Type B pancreatic cell (in vitro differentiated cells): ENCODE measurements at regions not wholly inside any gene's neighbourhood (a gene's known extent, or its start where the extent isn't known, plus 50 kb on each side); places are given as distances from the start of the nearest gene placed in this dataset.

Source experiments
- DNase-seq: peaks from one replicate; pipeline ENCODE4 v3.0.0; 2021; ENCODE audit warnings: mixed read lengths; ENCODE audit not compliant: unreplicated experiment; ENCODE audit errors: extremely low spot score
- H3K27ac Mint-ChIP-seq: 2 replicates; pipeline ENCODE4 v1.8.0; 2021; ENCODE audit warnings: mild to moderate bottlenecking, mixed read lengths
- H3K27me3 Mint-ChIP-seq: 2 replicates; pipeline ENCODE4 v1.8.0; 2021; ENCODE audit warnings: mixed read lengths
- H3K36me3 Mint-ChIP-seq: 2 replicates; pipeline ENCODE4 v1.8.0; 2021; ENCODE audit warnings: mixed read lengths
- H3K4me1 Mint-ChIP-seq: one replicate; pipeline ENCODE4 v1.8.0; 2021; ENCODE audit warnings: mixed read lengths; ENCODE audit not compliant: unreplicated experiment
- H3K4me3 Mint-ChIP-seq: 2 replicates; pipeline ENCODE4 v1.8.0; 2021; ENCODE audit warnings: mild to moderate bottlenecking, mixed read lengths
- H3K9me3 Mint-ChIP-seq: 2 replicates; pipeline ENCODE4 v1.8.0; 2021; ENCODE audit warnings: mixed read lengths
- TF ChIP-seq, protein P1 (sequence below): fragments of 200-600 bp; sonication (generic); conservative IDR thresholded peaks from 2 replicates; pipeline ENCODE4 v1.5.0; 2021; ENCODE audit warnings: antibody characterized with exemption, mild to moderate bottlenecking

DNA sequence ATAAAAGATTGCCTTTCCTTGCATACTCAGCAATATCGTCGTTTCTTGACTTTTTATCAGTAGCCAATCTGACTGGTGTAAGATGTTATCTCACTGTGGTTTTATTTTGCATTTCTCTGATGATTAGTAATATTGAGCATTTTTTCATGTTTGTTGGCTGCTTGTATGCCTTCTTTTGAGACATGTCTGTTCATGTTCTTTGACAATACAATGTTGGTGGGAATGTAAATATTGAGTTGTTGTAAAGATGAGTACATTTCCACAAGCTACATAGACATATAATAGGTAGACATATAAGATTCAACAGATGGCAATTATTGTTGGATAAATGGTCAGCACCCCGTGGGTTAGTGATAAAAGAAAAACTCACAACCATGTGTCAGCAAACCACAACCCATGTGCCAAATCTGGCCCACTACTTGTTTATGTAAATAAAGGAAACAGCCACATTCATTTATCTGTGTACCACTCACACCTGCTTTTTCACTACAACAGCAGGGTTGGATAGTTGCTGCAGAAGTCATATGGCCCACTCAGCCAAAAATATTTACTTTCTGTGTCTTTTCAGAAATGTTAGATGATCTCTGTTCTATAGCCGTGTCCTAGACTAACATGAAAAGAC lies 153.1 kb upstream of the VCX start:
- Mint-ChIP-seq H3K36me3 (no peaks in the 10 kb centered on the region), H3K27ac (no peak overlapping the region), H3K27me3 (peaks cover 2% of the 10 kb centered on the region), H3K4me3 (no peak overlapping the region), H3K4me1 (no peaks in the 10 kb centered on the region), H3K9me3 (no peaks in the 10 kb centered on the region)
- no peak for DNase-seq
- TF ChIP-seq, protein P1, sequence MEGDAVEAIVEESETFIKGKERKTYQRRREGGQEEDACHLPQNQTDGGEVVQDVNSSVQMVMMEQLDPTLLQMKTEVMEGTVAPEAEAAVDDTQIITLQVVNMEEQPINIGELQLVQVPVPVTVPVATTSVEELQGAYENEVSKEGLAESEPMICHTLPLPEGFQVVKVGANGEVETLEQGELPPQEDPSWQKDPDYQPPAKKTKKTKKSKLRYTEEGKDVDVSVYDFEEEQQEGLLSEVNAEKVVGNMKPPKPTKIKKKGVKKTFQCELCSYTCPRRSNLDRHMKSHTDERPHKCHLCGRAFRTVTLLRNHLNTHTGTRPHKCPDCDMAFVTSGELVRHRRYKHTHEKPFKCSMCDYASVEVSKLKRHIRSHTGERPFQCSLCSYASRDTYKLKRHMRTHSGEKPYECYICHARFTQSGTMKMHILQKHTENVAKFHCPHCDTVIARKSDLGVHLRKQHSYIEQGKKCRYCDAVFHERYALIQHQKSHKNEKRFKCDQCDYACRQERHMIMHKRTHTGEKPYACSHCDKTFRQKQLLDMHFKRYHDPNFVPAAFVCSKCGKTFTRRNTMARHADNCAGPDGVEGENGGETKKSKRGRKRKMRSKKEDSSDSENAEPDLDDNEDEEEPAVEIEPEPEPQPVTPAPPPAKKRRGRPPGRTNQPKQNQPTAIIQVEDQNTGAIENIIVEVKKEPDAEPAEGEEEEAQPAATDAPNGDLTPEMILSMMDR: no peak

DNA sequence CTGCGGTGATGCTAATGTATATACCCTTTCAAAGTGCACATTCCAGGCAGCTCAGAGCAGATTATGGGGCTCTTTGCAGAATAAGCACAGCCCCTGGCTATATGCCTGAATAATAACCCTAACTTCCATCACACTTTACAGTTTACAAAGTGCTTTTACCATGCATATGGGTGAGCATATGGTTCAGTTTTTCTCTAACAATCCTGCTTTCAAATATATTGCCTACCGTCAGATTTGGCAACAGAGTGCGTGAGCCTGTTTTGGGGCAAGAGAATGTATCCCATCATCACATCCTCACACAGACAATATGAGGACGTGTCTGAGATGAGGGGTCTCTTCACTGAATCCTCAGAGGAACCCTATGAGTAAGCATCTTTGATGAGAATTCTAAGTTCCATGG lies 162.8 kb upstream of the VCX start:
- no peaks in the 10 kb centered on the region for H3K4me1 Mint-ChIP-seq
- no peak overlapping the region for H3K4me3 Mint-ChIP-seq
- no peaks in the 10 kb centered on the region for H3K36me3 Mint-ChIP-seq
- no peak for DNase-seq
- H3K27me3 Mint-ChIP-seq: no peaks in the 10 kb centered on the region
- H3K27ac Mint-ChIP-seq: no peak overlapping the region
- TF ChIP-seq, protein P1: no peak
- H3K9me3 Mint-ChIP-seq: no peaks in the 10 kb centered on the region

DNA sequence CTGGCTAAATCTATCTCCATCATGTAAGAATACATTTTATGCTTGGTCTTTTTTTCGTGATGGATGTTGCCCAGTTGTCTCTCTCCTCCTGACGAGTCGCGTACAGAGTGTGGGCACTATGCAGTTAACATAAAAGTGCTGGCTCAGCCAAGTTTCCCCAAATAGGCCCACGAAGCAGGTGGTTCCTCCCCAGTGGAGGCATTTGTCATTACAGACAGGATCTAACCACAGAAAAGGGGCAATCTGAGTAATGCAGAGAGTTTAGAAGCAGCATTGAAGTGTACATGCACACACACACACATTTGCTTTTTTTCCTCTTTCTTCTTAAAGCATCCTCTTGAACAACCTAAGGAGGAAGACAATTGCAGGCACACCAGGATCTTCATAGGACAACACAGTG lies 188.7 kb upstream of the VCX start:
- Mint-ChIP-seq H3K27me3 (no peaks in the 10 kb centered on the region), H3K9me3 (peaks cover 9% of the 10 kb centered on the region), H3K4me1 (no peaks in the 10 kb centered on the region), H3K4me3 (no peak overlapping the region), H3K36me3 (no peaks in the 10 kb centered on the region), H3K27ac (no peak overlapping the region)
- no peak for DNase-seq
- TF ChIP-seq, protein P1: no peak

DNA sequence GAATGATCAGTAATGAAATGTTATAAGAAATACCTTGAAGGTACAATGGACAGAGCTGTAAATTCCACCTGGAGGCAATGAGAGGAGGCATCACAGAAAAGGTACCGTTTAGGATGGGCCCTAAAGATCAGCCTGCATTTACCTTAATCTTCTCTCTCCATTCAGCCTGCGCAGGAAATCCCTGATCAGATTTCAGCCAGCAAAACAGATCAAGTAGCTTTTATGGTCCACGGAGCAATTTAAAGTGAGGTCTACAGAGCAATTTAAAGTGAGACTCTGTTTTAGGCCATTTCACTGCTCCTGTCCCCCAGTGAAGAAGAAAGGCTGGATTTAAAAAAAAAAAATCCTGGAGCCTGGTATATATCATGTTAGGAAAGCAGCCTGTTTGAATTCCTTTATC lies 195.1 kb upstream of the VCX start:
- Mint-ChIP-seq H3K27me3 (no peaks in the 10 kb centered on the region), H3K4me3 (no peak overlapping the region), H3K9me3 (no peaks in the 10 kb centered on the region), H3K4me1 (peaks cover 5% of the 10 kb centered on the region), H3K36me3 (no peaks in the 10 kb centered on the region), H3K27ac (no peak overlapping the region)
- no peak for DNase-seq
- TF ChIP-seq, protein P1: no peak

DNA sequence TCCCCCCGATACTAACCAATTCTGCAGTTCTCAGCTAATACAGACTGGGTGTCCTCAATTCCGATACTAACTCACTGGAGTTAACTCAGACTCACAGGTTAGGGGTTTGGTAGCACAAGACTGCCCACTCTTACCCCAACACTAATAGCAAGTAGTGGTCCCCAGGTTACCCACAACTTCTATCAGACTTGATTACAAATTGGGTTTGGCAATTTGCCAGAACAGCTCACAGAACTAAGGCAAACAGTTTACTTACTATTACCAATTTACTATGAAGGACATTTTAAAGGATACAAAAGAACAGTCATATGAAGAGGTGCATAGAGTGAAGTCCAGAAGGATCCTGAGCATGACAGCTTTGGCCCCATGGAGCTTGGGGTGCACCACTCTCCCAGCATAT lies 201.8 kb upstream of the VCX start:
- TF ChIP-seq, protein P1: no peak
- no peaks in the 10 kb centered on the region for H3K4me1 Mint-ChIP-seq
- no peaks in the 10 kb centered on the region for H3K27me3 Mint-ChIP-seq
- H3K4me3 Mint-ChIP-seq: no peak overlapping the region
- peaks cover 7% of the 10 kb centered on the region for H3K9me3 Mint-ChIP-seq
- no peak overlapping the region for H3K27ac Mint-ChIP-seq
- no peaks in the 10 kb centered on the region for H3K36me3 Mint-ChIP-seq
- no peak for DNase-seq

DNA sequence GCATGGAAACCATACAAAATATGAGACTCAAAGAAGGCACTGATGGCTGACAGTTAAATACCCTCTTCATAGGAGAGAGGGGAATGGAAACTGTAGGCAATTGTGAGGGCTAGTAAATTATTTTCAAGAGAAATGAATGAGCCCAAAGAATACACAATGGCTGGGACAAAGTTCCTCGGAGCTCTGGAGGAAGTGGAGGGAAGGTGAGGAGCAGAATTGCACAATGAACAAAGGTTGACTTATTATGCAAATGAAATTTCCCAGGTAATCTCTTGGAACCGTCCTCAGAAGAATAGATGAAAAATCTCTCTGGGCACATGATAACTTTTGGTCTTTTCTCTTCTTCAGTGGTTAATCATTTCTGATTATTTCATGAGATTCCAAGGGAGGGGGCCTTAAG lies 202.6 kb upstream of the VCX start:
- Mint-ChIP-seq H3K9me3 (peaks cover 7% of the 10 kb centered on the region), H3K36me3 (no peaks in the 10 kb centered on the region), H3K27me3 (no peaks in the 10 kb centered on the region), H3K27ac (no peak overlapping the region), H3K4me1 (no peaks in the 10 kb centered on the region), H3K4me3 (no peak overlapping the region)
- TF ChIP-seq, protein P1: no peak
- no peak for DNase-seq
